VCaP (cell line): ENCODE measurements at regions not wholly inside any gene's neighbourhood (a gene's known extent, or its start where the extent isn't known, plus 50 kb on each side); places are given as distances from the start of the nearest gene placed in this dataset.

ENCODE experiments used
- H3K27ac ChIP-seq: fragments of 450-650 bp; 2 replicates; pipeline ENCODE4 v1.5.1; 2017
- CTCF ChIP-seq: fragments of 450-650 bp; conservative IDR thresholded peaks from 2 replicates; pipeline ENCODE4 v1.5.1; 2017; ENCODE audit warnings: mild to moderate bottlenecking, moderate library complexity

GRCh38 chr13:111554539-111555267 is 234.3 kb downstream of the TEX29 start:
- peak; percentile 56 for TF ChIP-seq CTCF
- H3K27ac ChIP-seq = no peak overlapping the region

- H3K27ac ChIP-seq = no peak overlapping the region
- TF ChIP-seq CTCF = no peak
These were observed 234.9 kb downstream of the TEX29 start for GRCh38 chr13:111555268-111555808.

GRCh38 chr13:111555903-111556302 is 235.5 kb downstream of the TEX29 start:
- no peak overlapping the region for H3K27ac ChIP-seq
- no peak for TF ChIP-seq CTCF

DNA sequence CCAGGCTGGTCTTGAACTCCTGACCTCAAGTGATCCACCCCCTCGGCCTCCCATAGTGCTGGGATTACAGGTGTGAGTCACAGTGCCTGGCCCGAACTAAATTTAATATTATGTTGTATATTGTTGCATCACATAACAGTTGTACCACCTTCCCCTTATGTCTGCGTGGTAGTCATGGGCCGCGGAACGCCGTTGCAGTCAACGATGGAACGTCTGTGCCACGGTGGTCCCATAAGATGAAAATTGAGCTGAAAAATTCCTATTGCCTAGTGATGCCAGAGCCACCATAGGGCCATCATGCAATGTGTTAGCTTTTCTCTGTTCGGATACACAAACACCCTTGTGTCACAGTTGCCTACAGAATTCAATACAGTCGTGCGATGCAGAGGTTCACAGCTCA is 236.1 kb downstream of the TEX29 start:
- no peak for TF ChIP-seq CTCF
- no peak overlapping the region for H3K27ac ChIP-seq

DNA sequence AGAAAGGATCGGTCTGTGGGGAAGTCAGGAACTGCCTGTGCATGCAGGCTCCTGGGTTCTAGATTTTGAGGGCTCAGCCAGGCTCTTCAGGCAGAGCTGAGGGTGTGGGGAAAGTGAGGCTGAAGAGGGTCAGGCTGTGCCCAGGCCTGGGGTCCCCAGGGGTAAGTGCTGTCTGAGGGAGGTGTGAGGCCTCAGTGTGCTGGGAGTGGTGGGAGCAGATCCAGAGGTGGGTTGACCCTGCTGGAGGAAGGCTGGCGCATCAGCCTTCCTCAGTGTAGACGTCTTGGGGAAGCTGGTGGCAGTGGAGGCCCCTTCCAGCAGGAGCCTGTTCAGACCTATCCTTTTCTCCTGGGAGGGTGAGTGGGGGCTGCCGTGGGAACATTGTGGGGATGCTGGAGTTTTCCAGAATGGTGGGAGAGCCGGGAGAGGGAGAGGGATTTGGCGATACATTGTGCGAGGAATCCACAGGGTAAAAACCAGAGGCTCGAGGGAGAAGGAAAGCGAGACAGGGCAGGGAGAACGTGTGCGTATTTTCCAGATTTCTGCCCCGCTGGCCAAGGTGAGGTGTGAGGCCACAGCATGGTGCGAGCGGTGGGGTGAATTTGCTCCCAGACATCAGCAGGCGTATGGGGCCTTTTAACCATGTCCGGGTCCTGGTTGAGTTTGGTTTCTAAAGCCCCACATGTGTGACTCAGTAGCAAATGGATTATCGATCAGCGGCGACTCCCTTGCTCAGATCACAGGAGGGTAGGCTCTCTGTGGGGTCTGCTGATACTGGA is 237.7 kb downstream of the TEX29 start:
- no peak overlapping the region for H3K27ac ChIP-seq
- no peak for TF ChIP-seq CTCF

GRCh38 chr13:111558700-111559088 is 238.3 kb downstream of the TEX29 start:
- H3K27ac ChIP-seq = no peak overlapping the region
- TF ChIP-seq CTCF = no peak

DNA sequence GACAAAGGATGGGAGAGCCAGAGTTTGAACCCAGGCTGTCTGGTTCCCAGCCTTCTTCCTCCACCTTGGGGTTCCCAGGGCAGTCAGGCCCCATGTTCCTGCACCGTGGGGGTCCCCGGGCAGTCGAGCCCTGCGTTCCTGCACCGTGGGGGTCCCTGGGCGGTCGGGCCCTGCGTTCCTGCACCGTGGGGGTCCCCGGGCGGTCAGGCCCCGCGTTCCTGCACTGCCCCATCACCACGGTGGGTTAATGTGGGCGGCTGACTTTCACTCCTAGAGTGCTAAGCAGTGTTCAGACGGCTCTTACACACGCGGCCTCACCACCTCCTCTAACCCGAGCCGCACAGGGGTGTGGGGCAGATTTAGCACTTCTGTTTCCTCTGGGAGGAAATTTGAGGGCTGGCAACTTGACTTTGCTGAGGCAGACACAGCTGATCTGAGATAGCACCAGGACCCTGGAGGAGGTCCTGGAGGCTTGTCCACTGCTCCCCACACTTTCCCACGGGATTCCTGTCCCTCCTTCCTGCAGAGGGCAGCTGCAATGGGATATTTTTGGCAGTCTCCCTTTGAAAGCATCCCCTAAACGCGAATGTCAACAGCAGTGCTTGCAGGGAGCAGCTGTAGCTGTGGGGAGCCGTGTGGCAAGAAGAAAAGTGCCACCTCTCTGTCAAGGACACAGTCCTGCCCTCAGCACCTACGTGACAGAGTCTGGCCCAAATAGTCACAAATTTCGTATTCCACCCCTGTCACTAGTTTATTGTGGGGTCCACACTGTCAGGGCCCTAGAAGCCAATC is 239.4 kb downstream of the TEX29 start:
- H3K27ac ChIP-seq = no peak overlapping the region
- no peak for TF ChIP-seq CTCF
